Immature natural killer cell (primary cell): ENCODE measurements at regions not wholly inside any gene's neighbourhood (a gene's known extent, or its start where the extent isn't known, plus 50 kb on each side); places are given as distances from the start of the nearest gene placed in this dataset.

Source experiments
- DNase-seq, 3 donors: peaks; one replicate each; pipeline ENCODE4 v3.0.0; 2022; ENCODE audit warnings: mixed read lengths in 1 of 3
- H3K27ac Mint-ChIP-seq, 6 donors: one replicate each; pipeline ENCODE4 v1.8.0; 2020; ENCODE audit warnings: mixed read lengths in 6 of 6, mild to moderate bottlenecking in 5 of 6, inconsistent platforms in 4 of 6, moderate library complexity in 3 of 6
- H3K27me3 Mint-ChIP-seq, 3 donors: one replicate each; pipeline ENCODE4 v1.8.0; 2020 to 2021; ENCODE audit warnings: low read depth in 3 of 3, mild to moderate bottlenecking in 3 of 3, mixed read lengths in 3 of 3, moderate library complexity in 3 of 3, inconsistent platforms in 1 of 3
- H3K36me3 Mint-ChIP-seq, 3 donors: one replicate each; pipeline ENCODE4 v1.8.0; 2020; ENCODE audit warnings: mixed read lengths in 3 of 3, inconsistent platforms in 2 of 3, mild to moderate bottlenecking in 2 of 3
- H3K4me1 Mint-ChIP-seq, 2 donors: one replicate each; pipeline ENCODE4 v1.8.0; 2020; ENCODE audit warnings: inconsistent platforms in 2 of 2, mild to moderate bottlenecking in 2 of 2, mixed read lengths in 2 of 2, moderate library complexity in 1 of 2
- H3K4me3 Mint-ChIP-seq, 5 donors: one replicate each; pipeline ENCODE4 v1.8.0; 2020; ENCODE audit warnings: mild to moderate bottlenecking in 5 of 5, mixed read lengths in 5 of 5, inconsistent platforms in 3 of 5, moderate library complexity in 3 of 5
- H3K9me3 Mint-ChIP-seq, 6 donors: one replicate each; pipeline ENCODE4 v1.8.0; 2020; ENCODE audit warnings: mild to moderate bottlenecking in 6 of 6, mixed read lengths in 6 of 6, inconsistent platforms in 4 of 6, moderate library complexity in 3 of 6

- Mint-ChIP-seq H3K4me1 (peaks cover 0 to 3% of the 10 kb centered on the region in 2 donors), H3K4me3 (no peak overlapping the region), H3K27me3 (peaks cover 0 to 11% (median 3%) of the 10 kb centered on the region in 3 donors), H3K9me3 (no peaks in the 10 kb centered on the region), H3K36me3 (no peaks in the 10 kb centered on the region), H3K27ac (no peak overlapping the region)
- no peak for DNase-seq
These were observed 118.7 kb upstream of the PUM3 start for GRCh38 chr9:2962471-2963172.

GRCh38 chr9:2958219-2958618 is 114.3 kb upstream of the PUM3 start:
- Mint-ChIP-seq H3K27me3 (peaks cover 0 to 11% (median 3%) of the 10 kb centered on the region in 3 donors), H3K9me3 (no peaks in the 10 kb centered on the region), H3K4me1 (peaks cover 0 to 3% of the 10 kb centered on the region in 2 donors), H3K4me3 (no peak overlapping the region), H3K27ac (no peak overlapping the region), H3K36me3 (no peaks in the 10 kb centered on the region)
- no peak for DNase-seq

- no peak for DNase-seq
- H3K27me3 Mint-ChIP-seq, result peaks cover 0 to 11% (median 3%) of the 10 kb centered on the region in 3 donors
- no peak overlapping the region for H3K27ac Mint-ChIP-seq
- H3K36me3 Mint-ChIP-seq, result no peaks in the 10 kb centered on the region
- H3K4me1 Mint-ChIP-seq, result peaks cover 0 to 3% of the 10 kb centered on the region in 2 donors
- no peak overlapping the region for H3K4me3 Mint-ChIP-seq
- no peaks in the 10 kb centered on the region for H3K9me3 Mint-ChIP-seq
These were observed 113.8 kb upstream of the PUM3 start for GRCh38 chr9:2957656-2958200.

GRCh38 chr9:2955575-2955974 is 111.7 kb upstream of the PUM3 start:
- H3K36me3 Mint-ChIP-seq, result no peaks in the 10 kb centered on the region
- peaks cover 0 to 6% (median 5%) of the 10 kb centered on the region in 3 donors for H3K27me3 Mint-ChIP-seq
- DNase-seq, result no peak
- H3K9me3 Mint-ChIP-seq, result no peaks in the 10 kb centered on the region
- no peak overlapping the region for H3K4me3 Mint-ChIP-seq
- H3K4me1 Mint-ChIP-seq, result peaks cover 0 to 3% of the 10 kb centered on the region in 2 donors
- H3K27ac Mint-ChIP-seq, result no peak overlapping the region

GRCh38 chr9:2939368-2939767 is 95.5 kb upstream of the PUM3 start:
- peaks cover 1 to 4% (median 3%) of the 10 kb centered on the region in 3 donors for H3K27me3 Mint-ChIP-seq
- no peak overlapping the region for H3K4me3 Mint-ChIP-seq

GRCh38 chr9:2936221-2936620 is 92.3 kb upstream of the PUM3 start:
- Mint-ChIP-seq H3K27me3 (peaks cover 1 to 4% (median 2%) of the 10 kb centered on the region in 3 donors), H3K4me3 (no peak overlapping the region)
- no peak for DNase-seq

More at GRCh38 chr9:2939368-2939767, 95.5 kb upstream of the PUM3 start:
- no peaks in the 10 kb centered on the region for H3K4me1 Mint-ChIP-seq
- H3K9me3 Mint-ChIP-seq, result no peaks in the 10 kb centered on the region
- DNase-seq, result no peak
- no peak overlapping the region for H3K27ac Mint-ChIP-seq
- H3K36me3 Mint-ChIP-seq, result no peaks in the 10 kb centered on the region

GRCh38 chr9:2934883-2935282 is 91.0 kb upstream of the PUM3 start:
- H3K4me3 Mint-ChIP-seq, result no peak overlapping the region
- no peak overlapping the region for H3K27ac Mint-ChIP-seq
- H3K36me3 Mint-ChIP-seq, result no peaks in the 10 kb centered on the region
- H3K4me1 Mint-ChIP-seq, result no peaks in the 10 kb centered on the region
- no peaks in the 10 kb centered on the region for H3K9me3 Mint-ChIP-seq
- H3K27me3 Mint-ChIP-seq, result peaks cover 0 to 5% (median 1%) of the 10 kb centered on the region in 3 donors
- DNase-seq, result no peak

More at GRCh38 chr9:2936221-2936620, 92.3 kb upstream of the PUM3 start:
- Mint-ChIP-seq H3K9me3 (no peaks in the 10 kb centered on the region), H3K27ac (no peak overlapping the region), H3K4me1 (no peaks in the 10 kb centered on the region), H3K36me3 (no peaks in the 10 kb centered on the region)

GRCh38 chr9:2934241-2934650 is 90.4 kb upstream of the PUM3 start:
- H3K4me3 Mint-ChIP-seq, result no peak overlapping the region
- DNase-seq, result no peak
- H3K9me3 Mint-ChIP-seq, result no peaks in the 10 kb centered on the region
- H3K36me3 Mint-ChIP-seq, result no peaks in the 10 kb centered on the region
- no peak overlapping the region for H3K27ac Mint-ChIP-seq
- no peaks in the 10 kb centered on the region for H3K4me1 Mint-ChIP-seq
- H3K27me3 Mint-ChIP-seq, result peaks cover 0 to 5% (median 1%) of the 10 kb centered on the region in 3 donors

- no peak for DNase-seq
- Mint-ChIP-seq H3K27ac (no peak overlapping the region), H3K36me3 (no peaks in the 10 kb centered on the region), H3K9me3 (no peaks in the 10 kb centered on the region), H3K4me1 (no peaks in the 10 kb centered on the region), H3K4me3 (no peak overlapping the region), H3K27me3 (peaks cover 0 to 4% (median 1%) of the 10 kb centered on the region in 3 donors)
These were observed 89.5 kb upstream of the PUM3 start for GRCh38 chr9:2933165-2934095.

- Mint-ChIP-seq H3K4me1 (no peaks in the 10 kb centered on the region), H3K4me3 (no peak overlapping the region), H3K36me3 (no peaks in the 10 kb centered on the region), H3K27ac (no peak overlapping the region), H3K9me3 (no peaks in the 10 kb centered on the region), H3K27me3 (peaks cover 0 to 5% (median 2%) of the 10 kb centered on the region in 3 donors)
- DNase-seq, result no peak
These were observed 84.5 kb upstream of the PUM3 start for GRCh38 chr9:2928411-2928810.

- Mint-ChIP-seq H3K27ac (no peak overlapping the region), H3K27me3 (peaks cover 0 to 5% (median 2%) of the 10 kb centered on the region in 3 donors), H3K4me1 (no peaks in the 10 kb centered on the region), H3K36me3 (no peaks in the 10 kb centered on the region), H3K9me3 (no peaks in the 10 kb centered on the region), H3K4me3 (no peak overlapping the region)
- no peak for DNase-seq
These were observed 81.1 kb upstream of the PUM3 start for GRCh38 chr9:2925016-2925415.

GRCh38 chr9:2924380-2924768 is 80.5 kb upstream of the PUM3 start:
- Mint-ChIP-seq H3K36me3 (no peaks in the 10 kb centered on the region), H3K27ac (no peak overlapping the region), H3K4me3 (no peak overlapping the region), H3K27me3 (peaks cover 2 to 3% (median 3%) of the 10 kb centered on the region in 3 donors), H3K4me1 (no peaks in the 10 kb centered on the region), H3K9me3 (no peaks in the 10 kb centered on the region)
- DNase-seq, result no peak

- Mint-ChIP-seq H3K9me3 (no peaks in the 10 kb centered on the region), H3K27ac (no peak overlapping the region), H3K36me3 (no peaks in the 10 kb centered on the region), H3K4me3 (no peak overlapping the region), H3K4me1 (no peaks in the 10 kb centered on the region), H3K27me3 (peaks cover 2 to 3% (median 3%) of the 10 kb centered on the region in 3 donors)
- no peak for DNase-seq
These were observed 80.0 kb upstream of the PUM3 start for GRCh38 chr9:2923766-2924379.

GRCh38 chr9:2919347-2919746 is 75.5 kb upstream of the PUM3 start:
- H3K27ac Mint-ChIP-seq, result no peak overlapping the region
- H3K36me3 Mint-ChIP-seq, result no peaks in the 10 kb centered on the region
- no peak overlapping the region for H3K4me3 Mint-ChIP-seq
- H3K27me3 Mint-ChIP-seq, result peaks cover 0 to 3% (median 2%) of the 10 kb centered on the region in 3 donors
- H3K9me3 Mint-ChIP-seq, result no peaks in the 10 kb centered on the region
- H3K4me1 Mint-ChIP-seq, result no peaks in the 10 kb centered on the region
- no peak for DNase-seq
